ENCODE measurements at regions not wholly inside any gene's neighbourhood (a gene's known extent, or its start where the extent isn't known, plus 50 kb on each side); places are given as distances from the start of the nearest gene placed in this dataset.

- TF ChIP-seq MXI1 (IDR thresholded peaks at IDR 0.05; ENCODE audit: low read depth, low read length) (no peak), RAD21 (IDR thresholded peaks at IDR 0.05; ENCODE audit: low read length) (no peak), POLR2AphosphoS5 (IDR thresholded peaks at IDR 0.05; ENCODE audit: low read depth, low read length) (no peak), RCOR1 (IDR thresholded peaks at IDR 0.05; ENCODE audit: low read length) (no peak), GATA2 (CRISPR knock-in tag; IDR thresholded peaks at IDR 0.05) (no peak), JUND (IDR thresholded peaks at IDR 0.05) (no peak), EP300 (IDR thresholded peaks at IDR 0.05; ENCODE audit: borderline replicate concordance in 1 of 2, low read depth in 1 of 2, low read length in 1 of 2) (no peak), YY1 (IDR thresholded peaks at IDR 0.05; ENCODE audit: low read depth) (no peak), TCF12 (IDR thresholded peaks at IDR 0.05) (no peak), TAF1 (IDR thresholded peaks at IDR 0.05; ENCODE audit: borderline replicate concordance, low read depth, low read length) (no peak), RFX5 (IDR thresholded peaks at IDR 0.05; ENCODE audit: low read length) (no peak), USF2 (IDR thresholded peaks at IDR 0.05; ENCODE audit: borderline replicate concordance, low read depth, low read length) (no peak)
- TF ChIP-seq, protein P1, sequence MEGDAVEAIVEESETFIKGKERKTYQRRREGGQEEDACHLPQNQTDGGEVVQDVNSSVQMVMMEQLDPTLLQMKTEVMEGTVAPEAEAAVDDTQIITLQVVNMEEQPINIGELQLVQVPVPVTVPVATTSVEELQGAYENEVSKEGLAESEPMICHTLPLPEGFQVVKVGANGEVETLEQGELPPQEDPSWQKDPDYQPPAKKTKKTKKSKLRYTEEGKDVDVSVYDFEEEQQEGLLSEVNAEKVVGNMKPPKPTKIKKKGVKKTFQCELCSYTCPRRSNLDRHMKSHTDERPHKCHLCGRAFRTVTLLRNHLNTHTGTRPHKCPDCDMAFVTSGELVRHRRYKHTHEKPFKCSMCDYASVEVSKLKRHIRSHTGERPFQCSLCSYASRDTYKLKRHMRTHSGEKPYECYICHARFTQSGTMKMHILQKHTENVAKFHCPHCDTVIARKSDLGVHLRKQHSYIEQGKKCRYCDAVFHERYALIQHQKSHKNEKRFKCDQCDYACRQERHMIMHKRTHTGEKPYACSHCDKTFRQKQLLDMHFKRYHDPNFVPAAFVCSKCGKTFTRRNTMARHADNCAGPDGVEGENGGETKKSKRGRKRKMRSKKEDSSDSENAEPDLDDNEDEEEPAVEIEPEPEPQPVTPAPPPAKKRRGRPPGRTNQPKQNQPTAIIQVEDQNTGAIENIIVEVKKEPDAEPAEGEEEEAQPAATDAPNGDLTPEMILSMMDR (IDR thresholded peaks at IDR 0.05) = no peak
These were observed 139.0 kb upstream of the ITGA1 start for GRCh38 chr5:52648726-52649125.
